C4-2B (cell line): ENCODE measurements at regions not wholly inside any gene's neighbourhood (a gene's known extent, or its start where the extent isn't known, plus 50 kb on each side); places are given as distances from the start of the nearest gene placed in this dataset.
A peak's percentile ranks its signal among the peaks of the same experiment; 100 is the strongest.

Experiments
- H3K27ac ChIP-seq: fragments of 450-650 bp; 2 replicates; pipeline ENCODE4 v1.5.1; 2017
- CTCF ChIP-seq: fragments of 450-650 bp; conservative IDR thresholded peaks from 2 replicates; pipeline ENCODE4 v1.5.1; 2017; ENCODE audit warnings: mild to moderate bottlenecking
- ZFX ChIP-seq: fragments of 450-650 bp; IDR thresholded peaks from 2 replicates; pipeline ENCODE4 v1.6.1; 2017

GRCh38 chr2:121961761-121962160 lies 206.3 kb downstream of the TSN start:
- TF ChIP-seq ZFX (no peak), CTCF (no peak)
- H3K27ac ChIP-seq = no peak overlapping the region

DNA sequence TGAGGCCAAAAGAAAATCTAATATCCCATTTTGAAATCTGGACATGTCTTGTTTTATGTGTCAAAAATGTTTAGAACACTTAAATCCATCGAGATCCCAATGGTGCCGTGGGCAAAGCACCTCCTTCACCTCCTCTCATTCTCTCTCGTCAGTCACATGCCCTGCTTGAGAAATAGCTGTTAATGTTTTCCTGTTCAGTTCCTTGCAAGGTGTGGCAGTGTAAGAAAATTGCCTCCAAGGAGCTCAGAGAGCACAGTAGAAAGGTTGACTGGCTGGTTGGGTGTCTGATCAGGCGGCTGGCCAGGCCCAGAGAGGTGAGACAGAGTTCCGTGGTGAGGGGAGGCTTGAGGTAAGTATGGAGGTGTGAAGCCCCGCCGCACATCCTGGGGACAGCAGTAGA lies 210.2 kb downstream of the TSN start:
- H3K27ac ChIP-seq = no peak overlapping the region
- TF ChIP-seq CTCF = no peak
- no peak for TF ChIP-seq ZFX

DNA sequence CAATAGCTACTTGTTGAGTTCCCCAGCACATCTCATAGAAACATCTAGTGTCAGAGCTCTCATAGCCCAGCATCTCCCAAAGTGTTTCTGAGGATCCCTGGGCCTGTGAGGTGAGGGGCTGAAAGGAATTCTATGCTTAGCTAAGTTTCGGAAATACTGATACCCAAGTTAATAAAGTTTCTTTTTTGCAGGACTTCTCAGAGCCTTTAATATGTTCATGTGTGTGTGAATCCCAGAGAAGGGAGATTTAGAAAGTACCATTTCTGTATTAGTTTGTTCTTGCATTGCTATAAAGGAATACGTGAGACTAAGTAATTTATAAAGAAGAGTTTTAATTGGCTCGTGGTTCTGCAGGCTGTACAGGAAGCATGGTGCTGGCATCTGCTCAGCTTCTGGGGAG lies 211.2 kb downstream of the TSN start:
- no peak overlapping the region for H3K27ac ChIP-seq
- TF ChIP-seq ZFX (no peak), CTCF (no peak)

DNA sequence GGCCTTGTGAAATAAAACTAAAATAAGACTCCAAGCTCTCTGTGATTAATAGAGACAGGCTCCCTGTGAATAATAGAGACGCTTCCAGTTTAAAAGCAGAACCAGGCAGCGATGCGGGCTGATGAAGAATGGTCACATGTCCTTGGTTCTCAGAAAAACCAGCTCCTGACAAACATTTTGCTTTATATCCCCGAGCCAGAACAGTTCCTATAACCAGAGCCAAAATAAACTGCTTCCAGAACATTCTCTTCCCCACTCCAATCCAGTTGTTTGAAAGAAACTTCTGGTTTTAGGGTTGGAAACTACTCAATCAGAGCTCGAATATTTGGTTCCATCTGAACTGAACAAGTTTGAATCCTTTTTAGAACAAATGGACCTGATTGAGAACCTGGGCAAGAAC lies 213.7 kb downstream of the TSN start:
- TF ChIP-seq CTCF = no peak
- TF ChIP-seq ZFX = no peak
- H3K27ac ChIP-seq = no peak overlapping the region

DNA sequence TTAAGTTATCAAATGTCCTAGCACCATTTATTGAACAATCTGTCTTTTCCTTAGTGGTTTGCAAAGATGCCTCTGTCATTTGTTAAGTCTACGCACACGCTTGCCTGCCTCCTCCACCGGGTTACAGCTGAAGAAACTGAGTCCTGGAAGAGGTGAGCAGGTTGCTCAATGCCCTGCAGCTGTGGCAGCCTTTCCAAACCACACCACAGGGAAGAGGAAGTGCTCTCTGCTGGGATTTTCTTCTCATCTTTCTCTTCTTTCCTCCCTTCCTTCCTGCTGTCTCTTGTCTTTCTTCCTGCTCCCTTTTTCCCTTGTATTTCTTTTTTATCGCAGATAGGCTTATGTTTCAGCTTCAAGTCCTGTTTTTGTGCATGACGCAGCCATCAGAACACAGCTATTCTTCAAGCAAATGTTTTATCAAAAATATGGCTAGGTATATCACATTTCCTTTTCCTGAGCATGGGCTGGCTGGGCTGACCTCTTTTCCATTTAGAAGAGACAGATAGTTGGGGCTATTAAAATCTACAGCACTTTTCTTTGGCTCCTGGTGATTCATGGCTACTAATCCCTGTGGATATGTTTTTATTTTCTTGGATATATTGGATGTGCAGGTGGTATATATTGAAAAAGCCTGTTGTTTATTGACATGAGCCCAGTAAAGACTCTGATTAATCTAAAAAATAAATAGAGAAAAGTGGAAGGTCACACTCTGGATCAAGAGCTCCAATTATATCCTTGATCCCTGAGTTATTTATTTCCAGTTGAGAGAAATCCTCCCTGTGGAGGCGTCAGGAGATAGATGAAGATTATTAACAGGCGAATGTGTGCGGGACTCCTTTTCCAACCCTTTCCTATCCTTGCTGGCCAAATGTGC lies 214.6 kb downstream of the TSN start:
- TF ChIP-seq ZFX (no peak), CTCF (no peak)
- H3K27ac ChIP-seq = no peak overlapping the region

- TF ChIP-seq ZFX (no peak), CTCF (no peak)
- H3K27ac ChIP-seq = no peak overlapping the region
These were observed 216.8 kb downstream of the TSN start for GRCh38 chr2:121972203-121972602.

- TF ChIP-seq ZFX = no peak
- peak; percentile 71 for TF ChIP-seq CTCF
- H3K27ac ChIP-seq = no peak overlapping the region
These were observed 219.6 kb downstream of the TSN start for GRCh38 chr2:121974897-121975661.
